GM12878 (cell line): ENCODE measurements at regions not wholly inside any gene's neighbourhood (a gene's known extent, or its start where the extent isn't known, plus 50 kb on each side); places are given as distances from the start of the nearest gene placed in this dataset.

Experiments
- CBFB ChIP-seq: IDR thresholded peaks from 2 replicates; pipeline ENCODE4 v1.6.1; 2016; ENCODE audit warnings: antibody characterized with exemption, low read depth
- CTCF ChIP-seq, 3 experiments: IDR thresholded peaks in 2 of 3; conservative IDR thresholded peaks in 1 of 3; 2 replicates each; pipeline ENCODE4 v1.5.1; 2011; ENCODE audit warnings: low read depth in 3 of 3, low read length in 3 of 3, mild to moderate bottlenecking in 3 of 3, control low read depth in 2 of 3, moderate library complexity in 2 of 3, inconsistent platforms in 1 of 3, mixed read lengths in 1 of 3; ENCODE audit not compliant: control insufficient read depth in 2 of 3, insufficient read depth in 1 of 3; ENCODE audit errors: extremely low read depth in 1 of 3
- GABPA ChIP-seq: IDR thresholded peaks from 2 replicates; pipeline ENCODE4 v1.6.1; 2014; ENCODE audit warnings: antibody characterized with exemption, low read depth, mild to moderate bottlenecking, inconsistent platforms
- MEF2A ChIP-seq: IDR thresholded peaks from 2 replicates; pipeline ENCODE4 v1.6.1; 2011; ENCODE audit warnings: low read depth, mild to moderate bottlenecking, low read length, moderate library complexity; ENCODE audit not compliant: insufficient read depth
- POLR2AphosphoS2 ChIP-seq: IDR thresholded peaks from 2 replicates; pipeline ENCODE4 v1.6.1; 2011; ENCODE audit warnings: low read depth, mild to moderate bottlenecking, low read length, improper control_type of control experiment, moderate library complexity
- STAT3 ChIP-seq: IDR thresholded peaks from 2 replicates; pipeline ENCODE4 v1.6.1; 2011; ENCODE audit warnings: low read depth, low read length, improper control_type of control experiment
- WRNIP1 ChIP-seq: IDR thresholded peaks from 2 replicates; pipeline ENCODE4 v1.6.1; 2011; ENCODE audit warnings: low read depth, low read length, improper control_type of control experiment, borderline replicate concordance
- ZBTB11 ChIP-seq: fragments of 450-650 bp; formaldehyde crosslinking; IDR thresholded peaks from 2 replicates; pipeline ENCODE4 v1.5.0; 2022; ENCODE audit warnings: mild to moderate bottlenecking, missing genetic modification characterization
- ZNF274 ChIP-seq: IDR thresholded peaks from one replicate; pipeline ENCODE4 v1.8.0; 2011; ENCODE audit not compliant: insufficient read length, insufficient read depth

- TF ChIP-seq CBFB, result no peak
- TF ChIP-seq CTCF (IDR thresholded peaks at IDR 0.05 in 2 of 3, conservative IDR thresholded peaks at IDR 0.05 in 1 of 3; ENCODE audit: control insufficient read depth in 2 of 3, extremely low read depth in 1 of 3, insufficient read depth in 1 of 3, low read depth in 3 of 3, low read length in 3 of 3), result no peak
- no peak for TF ChIP-seq MEF2A
- TF ChIP-seq ZBTB11 (CRISPR knock-in tag), result no peak
- TF ChIP-seq GABPA, result no peak
- TF ChIP-seq WRNIP1, result no peak
- TF ChIP-seq STAT3, result no peak
- TF ChIP-seq ZNF274, result no peak
- no peak for TF ChIP-seq POLR2AphosphoS2
These were observed 430.6 kb upstream of the ID2 start (continued) for GRCh38 chr2:8251291-8251690.
